GM12878 (cell line): ENCODE measurements at regions not wholly inside any gene's neighbourhood (a gene's known extent, or its start where the extent isn't known, plus 50 kb on each side); places are given as distances from the start of the nearest gene placed in this dataset.

Experiments
- ATAC-seq: fragments of 200-7000 bp; cut with Tn5 transposase; 3 replicates; pipeline ENCODE4 v1.9.1; 2020; ENCODE audit warnings: mild to moderate bottlenecking, moderate library complexity
- BruUV-seq: library from RNA; stranded (reverse); fragments of 400-500 nt; replicated peaks from 2 replicates; lab custom pipeline; 2021; lab: Mats Ljungman, UMichigan
- CTCF ChIA-PET: fragments of 300-600 bp; sonication (Branson Sonifier 250); formaldehyde crosslinking; extraction: SDS; loops from one replicate; lab custom pipeline; 2021; ENCODE audit warnings: inconsistent platforms; lab: Yijun Ruan, JAX
- POLR2A ChIA-PET: fragments of 350-600 bp; formaldehyde crosslinking; extraction: SDS; loops from one replicate; lab custom pipeline; 2021; ENCODE audit warnings: inconsistent platforms; lab: Charles Lee
- RAD21 ChIA-PET: fragments of 300-600 bp; sonication (Branson Sonifier 250); formaldehyde crosslinking; loops from one replicate; lab custom pipeline; 2023; ENCODE audit warnings: antibody characterized with exemption; ENCODE audit not compliant: unreplicated experiment; lab: Charles Lee
- SMC1A ChIA-PET: fragments of 300-600 bp; sonication (Branson Sonifier 250); formaldehyde crosslinking; loops from one replicate; lab custom pipeline; 2023; ENCODE audit not compliant: unreplicated experiment, uncharacterized antibody; lab: Charles Lee
- DNase-seq: peaks from one replicate; pipeline ENCODE4 v3.0.0-alpha.2; 2011; ENCODE audit warnings: low read depth, low spot score
- FAIRE-seq: peaks from 3 replicates; lab custom pipeline; 2011; peaks lifted over from hg19 to GRCh38; lab: Jason Lieb, UNC
- H2AFZ ChIP-seq: 2 replicates; pipeline ENCODE4 v1.6.0; 2011; ENCODE audit warnings: low read depth, low read length, control low read depth; ENCODE audit not compliant: control insufficient read depth
- H3K27ac ChIP-seq: 2 replicates; pipeline ENCODE4 v1.5.1; 2011; ENCODE audit warnings: control low read depth; ENCODE audit not compliant: control insufficient read depth, insufficient read depth
- H3K27me3 ChIP-seq, 2 experiments: replicated peaks in 1 of 2; 2 replicates each; pipeline versions ENCODE4 v1.6.0 to v1.6.1; 2011; ENCODE audit warnings: low read length in 1 of 2; ENCODE audit not compliant: control insufficient read depth in 2 of 2, insufficient read depth in 2 of 2
- H3K36me3 ChIP-seq, 2 experiments: 2 replicates each; pipeline ENCODE4 v1.5.1; 2011; ENCODE audit warnings: low read length in 1 of 2; ENCODE audit not compliant: control insufficient read depth in 2 of 2, insufficient read depth in 2 of 2
- H3K4me1 ChIP-seq: 2 replicates; pipeline ENCODE4 v1.6.1; 2011; ENCODE audit warnings: mild to moderate bottlenecking, low read length, moderate library complexity, mixed read lengths; ENCODE audit not compliant: control insufficient read depth, insufficient read depth
- H3K4me2 ChIP-seq: 2 replicates; pipeline ENCODE4 v1.6.0; 2011; ENCODE audit warnings: control low read depth; ENCODE audit not compliant: control insufficient read depth, insufficient read depth
- H3K4me3 ChIP-seq: fragments of 200-600 bp; sonication (generic); 2 replicates; pipeline ENCODE4 v1.5.1; 2016
- H3K79me2 ChIP-seq: 2 replicates; pipeline ENCODE4 v1.6.0; 2011; ENCODE audit warnings: low read length; ENCODE audit not compliant: control insufficient read depth, insufficient read depth
- H3K9ac ChIP-seq: 2 replicates; pipeline ENCODE4 v1.8.0; 2011; ENCODE audit warnings: low read length, control low read depth, mixed read lengths; ENCODE audit not compliant: control insufficient read depth, insufficient read depth
- H3K9me3 ChIP-seq: replicated peaks from 3 replicates; pipeline ENCODE4 v1.5.1; 2011; ENCODE audit warnings: mild to moderate bottlenecking, low read length; ENCODE audit not compliant: control insufficient read depth, insufficient read depth
- H4K20me1 ChIP-seq: 2 replicates; pipeline ENCODE4 v1.6.0; 2011; ENCODE audit not compliant: control insufficient read depth, insufficient read depth
- E2F4 ChIP-seq: IDR thresholded peaks from 2 replicates; pipeline ENCODE4 v1.6.1; 2012; ENCODE audit warnings: low read depth, low read length, improper control_type of control experiment
- EGR1 ChIP-seq, 2 experiments: IDR thresholded peaks; 1 replicate in 1 of 2; 2 replicates in 1 of 2; pipeline ENCODE4 v1.6.1; 2011 to 2012; ENCODE audit warnings: low read depth in 2 of 2, low read length in 2 of 2, borderline replicate concordance in 1 of 2, mild to moderate bottlenecking in 1 of 2, moderate library complexity in 1 of 2
- FOXK2 ChIP-seq: fragments of 450-650 bp; IDR thresholded peaks from 2 replicates; pipeline ENCODE4 v1.6.1; 2017; ENCODE audit warnings: mild to moderate bottlenecking, moderate library complexity
- IKZF2 ChIP-seq, 2 experiments: fragments of 450-650 bp; IDR thresholded peaks; 2 replicates each; pipeline ENCODE4 v1.6.1; 2017; ENCODE audit warnings: mild to moderate bottlenecking in 2 of 2, moderate library complexity in 2 of 2
- JUND ChIP-seq: IDR thresholded peaks from 2 replicates; pipeline ENCODE4 v1.6.1; 2012; ENCODE audit warnings: low read depth, mild to moderate bottlenecking, low read length, improper control_type of control experiment, moderate library complexity
- PML ChIP-seq: IDR thresholded peaks from 2 replicates; pipeline ENCODE4 v1.6.1; 2012; ENCODE audit warnings: low read length, inconsistent platforms
- RAD21 ChIP-seq: IDR thresholded peaks from 2 replicates; pipeline ENCODE4 v1.6.1; 2011; ENCODE audit warnings: mild to moderate bottlenecking, low read depth, low read length, moderate library complexity; ENCODE audit not compliant: insufficient read depth
- RBBP5 ChIP-seq: fragments of 200-600 bp; sonication (generic); conservative IDR thresholded peaks from 2 replicates; pipeline ENCODE4 v1.6.1; 2016
- USF2 ChIP-seq: IDR thresholded peaks from 2 replicates; pipeline ENCODE4 v1.6.1; 2011; ENCODE audit warnings: low read depth, low read length, improper control_type of control experiment, borderline replicate concordance
- ZNF622 ChIP-seq: fragments of 450-650 bp; IDR thresholded peaks from 2 replicates; pipeline ENCODE4 v1.6.1; 2017; ENCODE audit warnings: mild to moderate bottlenecking, inconsistent platforms
- ZNF687 ChIP-seq: fragments of 450-650 bp; IDR thresholded peaks from 2 replicates; pipeline ENCODE4 v1.6.1; 2017; ENCODE audit warnings: mild to moderate bottlenecking, moderate library complexity
- WGBS: methylation state at CpG from one replicate; pipeline ENCODE4 v1.1.6; 2016; ENCODE audit warnings: low lambda C conversion rate; ENCODE audit not compliant: insufficient replicate concordance, insufficient coverage; ENCODE audit errors: missing lambda C conversion rate; 5-methylcytosine and 5-hydroxymethylcytosine counted together
- in situ Hi-C: fragments of 300-500 bp; cut with MboI; formaldehyde crosslinking; loops from 9 replicates; pipeline ENCODE4 v1.14.3; 2018; ENCODE audit warnings: mixed read lengths
- intact Hi-C: fragments of 100-400 bp; cut with micrococcal nuclease; formaldehyde crosslinking; loops from one replicate; pipeline ENCODE4 v1.14.2; 2022; ENCODE audit not compliant: unreplicated experiment

- Histone ChIP-seq H3K4me2 (no peak overlapping the region), H2AFZ (no peak overlapping the region), H3K79me2 (no peaks in the 10 kb centered on the region), H3K36me3 (no peaks in the 10 kb centered on the region), H3K9ac (no peak overlapping the region), H3K4me1 (no peaks in the 10 kb centered on the region), H3K27me3 (no peaks in the 10 kb centered on the region), H3K4me3 (no peak overlapping the region), H4K20me1 (no peaks in the 10 kb centered on the region), H3K27ac (no peak overlapping the region), H3K9me3 (no peaks in the 10 kb centered on the region; the same call in 1 of the 3 replicates)
- in situ Hi-C loops (loop anchor here (25.0 kb wide), 2 partner anchors 447 to 847 kb away; no protein-coding TSS in a partner anchor), intact Hi-C loops (no loop called here)
- no TSS peak for BruUV-seq
- FAIRE-seq (no peak), ATAC-seq (no peak), DNase-seq (no peak)
- RAD21 ChIA-PET: no interaction called here
- SMC1A ChIA-PET: no interaction called here
- WGBS: 46% methylated on average over 10 of the region's 10 CpGs
- no peak for TF ChIP-seq ZNF622
- POLR2A ChIA-PET: no interaction called here
- CTCF ChIA-PET: no interaction called here
Measured at GRCh38 chr20:60990061-60990460, 262.0 kb upstream of the CDH4 start.

- Histone ChIP-seq H3K4me3 (no peak overlapping the region), H3K9me3 (no peaks in the 10 kb centered on the region; the same call in 2 of the 3 replicates), H2AFZ (no peak overlapping the region), H3K9ac (no peak overlapping the region), H3K4me1 (no peaks in the 10 kb centered on the region), H3K27me3 (no peaks in the 10 kb centered on the region), H4K20me1 (no peaks in the 10 kb centered on the region), H3K79me2 (no peaks in the 10 kb centered on the region), H3K27ac (no peak overlapping the region), H3K36me3 (no peaks in the 10 kb centered on the region), H3K4me2 (no peak overlapping the region)
- 55% methylated on average over 12 of the region's 12 CpGs for WGBS
- RAD21 ChIA-PET: no interaction called here
- no TSS peak for BruUV-seq
- FAIRE-seq (no peak), DNase-seq (no peak), ATAC-seq (no peak)
- POLR2A ChIA-PET: no interaction called here
- intact Hi-C loops (no loop called here), in situ Hi-C loops (loop anchor here (25.0 kb wide), 2 partner anchors 447 to 847 kb away; no protein-coding TSS in a partner anchor)
- CTCF ChIA-PET: no interaction called here
- SMC1A ChIA-PET: no interaction called here
- no peak for TF ChIP-seq IKZF2 (IDR thresholded peaks at IDR 0.05)
- TF ChIP-seq EGR1 (IDR thresholded peaks at IDR 0.05; ENCODE audit: borderline replicate concordance in 1 of 2, low read depth in 2 of 2, low read length in 2 of 2): no peak
- TF ChIP-seq PML: no peak
- TF ChIP-seq JUND: no peak
- TF ChIP-seq E2F4: no peak
- no peak for TF ChIP-seq USF2
- no peak for TF ChIP-seq ZNF687
- TF ChIP-seq RAD21: no peak
- TF ChIP-seq FOXK2: no peak
- no peak for TF ChIP-seq RBBP5
Measured at GRCh38 chr20:60990643-60991042, 261.4 kb upstream of the CDH4 start.
